Stimulated activated CD8-positive, alpha-beta memory T cell treated with anti-CD3 and anti-CD28 coated beads, Interleukin-12 subunit alpha, Interleukin-12 subunit beta, amount 100 ng/mL, for 4 hours (primary cell): ENCODE measurements at regions not wholly inside any gene's neighbourhood (a gene's known extent, or its start where the extent isn't known, plus 50 kb on each side); places are given as distances from the start of the nearest gene placed in this dataset.

Experiments used
- DNase-seq: peaks from one replicate; pipeline ENCODE4 v3.0.0-alpha.2; 2020; ENCODE audit warnings: low read depth

DNA sequence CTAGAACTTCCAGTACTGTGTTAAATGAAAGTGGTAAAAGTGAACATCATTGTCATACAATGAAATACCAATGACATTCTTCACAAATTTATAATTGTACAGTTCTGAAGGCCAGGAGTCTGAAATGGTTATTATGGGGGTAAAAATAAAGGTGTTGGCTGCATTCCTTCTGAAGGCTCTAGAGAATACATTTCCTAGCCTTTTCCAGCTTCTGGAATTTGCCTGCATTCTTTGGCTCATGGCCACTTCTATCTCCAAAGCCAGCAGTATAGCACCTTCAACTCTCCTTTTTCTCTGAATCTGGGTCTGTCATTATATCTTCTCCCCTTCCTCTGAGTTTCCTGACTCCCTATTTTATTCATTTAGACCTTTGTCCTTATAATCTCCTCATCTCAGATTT lies 1232.7 kb upstream of the TENM4 start:
- no peak for DNase-seq

DNA sequence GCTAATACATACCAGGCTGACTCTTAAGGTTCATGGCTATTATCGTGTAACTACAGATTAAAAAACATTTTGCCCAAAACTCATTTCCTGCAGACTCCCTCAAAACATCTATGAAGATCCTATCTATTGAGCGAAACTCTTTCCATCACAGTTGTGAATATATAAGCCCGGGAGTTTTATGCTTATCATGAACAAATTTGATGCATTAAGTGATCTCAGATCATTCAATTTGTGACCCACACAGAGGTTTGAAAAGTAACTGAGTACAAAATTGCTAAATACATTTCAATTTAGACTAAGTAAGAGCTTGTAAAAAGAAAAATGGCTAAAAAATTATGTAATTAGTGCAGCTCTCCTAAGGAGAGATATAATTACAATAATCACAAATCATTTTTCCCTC lies 1228.8 kb upstream of the TENM4 start:
- no peak for DNase-seq

DNA sequence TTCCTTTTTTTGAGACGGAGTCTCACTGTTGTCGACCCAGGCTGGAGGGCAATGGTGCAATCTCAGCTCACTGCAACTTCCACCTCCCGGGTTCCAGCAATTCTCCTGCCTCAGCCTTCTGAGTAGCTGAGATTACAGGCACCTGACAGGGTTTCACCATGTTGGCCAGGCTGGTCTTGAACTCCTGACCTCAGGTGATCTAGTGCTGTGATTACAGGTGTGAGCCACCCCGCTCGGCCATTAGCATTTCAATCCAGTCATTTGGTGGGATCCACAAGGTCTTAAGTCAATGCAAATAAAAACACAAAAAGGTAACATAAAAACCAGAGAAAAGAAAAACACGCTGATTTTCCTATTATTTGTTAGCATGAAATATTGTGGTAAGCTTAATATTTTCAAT lies 1227.2 kb upstream of the TENM4 start:
- no peak for DNase-seq

DNA sequence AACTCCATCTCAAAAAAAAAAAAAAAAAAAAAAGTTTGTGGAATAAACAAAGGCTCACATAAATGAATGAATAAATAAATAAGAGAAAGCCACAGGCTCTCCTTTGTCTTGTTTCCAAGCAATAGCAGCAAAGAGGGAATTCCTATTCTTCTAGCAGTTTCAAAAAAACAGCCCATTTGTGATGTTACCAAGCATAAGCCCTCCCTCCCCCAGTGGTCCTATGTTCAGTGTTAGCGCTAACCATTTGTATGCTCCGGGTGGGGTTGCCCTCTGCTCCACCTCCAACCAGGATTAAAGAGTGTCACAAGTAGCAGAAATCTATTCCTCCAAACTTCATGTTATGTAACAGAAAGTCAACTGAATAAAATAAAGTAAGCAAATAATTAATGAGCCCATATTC lies 1215.0 kb upstream of the TENM4 start:
- no peak for DNase-seq

DNA sequence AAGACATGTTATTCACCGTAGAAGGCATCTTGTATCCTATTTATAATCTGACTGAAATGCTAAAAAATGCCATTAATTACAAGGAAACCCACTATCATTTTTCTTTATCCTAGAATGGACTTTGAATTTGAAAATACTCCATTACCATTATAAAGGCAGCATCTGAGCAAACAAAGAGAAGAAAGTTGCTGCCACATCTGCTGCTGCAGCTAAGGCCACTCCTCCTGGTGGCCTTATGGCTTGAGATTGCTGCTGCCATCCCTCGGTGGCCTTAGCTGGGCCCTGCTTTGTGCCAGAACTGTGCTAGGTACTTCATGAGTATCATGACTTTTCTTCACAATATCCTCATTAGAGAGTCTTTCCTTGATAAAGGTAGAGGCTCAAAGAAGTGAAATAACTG lies 1210.1 kb upstream of the TENM4 start:
- DNase-seq, result no peak

DNA sequence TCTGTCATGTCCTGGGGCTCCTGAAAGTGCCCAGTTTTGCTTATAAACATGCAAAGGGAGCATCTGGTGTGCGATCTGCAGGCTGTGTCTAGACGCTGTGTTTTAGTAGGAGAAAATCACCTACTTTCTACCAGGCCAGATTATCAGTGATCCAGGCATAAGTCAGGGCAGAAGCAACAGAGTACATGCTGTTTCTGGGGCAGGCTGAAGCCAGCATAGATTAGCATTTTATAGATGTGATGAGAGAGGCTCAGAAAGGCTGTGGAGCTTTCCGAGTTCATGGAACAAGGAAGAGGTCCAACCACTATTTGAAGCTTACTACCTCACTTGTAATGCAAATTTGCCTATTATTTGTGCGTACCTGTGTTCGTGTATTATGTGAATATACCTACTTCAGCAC lies 1208.4 kb upstream of the TENM4 start:
- DNase-seq, result no peak

DNA sequence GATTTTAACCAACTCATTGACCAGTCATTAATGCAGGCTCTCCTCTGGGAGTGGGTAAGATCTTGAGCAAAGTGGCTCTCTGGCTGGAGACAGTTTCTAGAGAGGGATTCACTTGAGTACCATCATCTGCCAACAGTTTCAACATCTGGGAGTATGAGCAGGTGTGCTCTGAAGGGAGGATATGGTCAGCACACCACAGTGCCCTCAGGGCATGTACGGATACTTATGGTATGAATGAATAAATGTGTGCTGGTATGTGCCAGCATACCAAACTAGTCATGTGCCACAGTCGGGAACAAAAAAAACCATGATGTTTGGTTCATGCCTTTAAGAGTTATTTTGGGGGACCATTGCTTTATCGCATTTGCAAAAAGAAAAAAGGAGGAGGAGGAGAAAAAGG lies 1197.5 kb upstream of the TENM4 start:
- no peak for DNase-seq

DNA sequence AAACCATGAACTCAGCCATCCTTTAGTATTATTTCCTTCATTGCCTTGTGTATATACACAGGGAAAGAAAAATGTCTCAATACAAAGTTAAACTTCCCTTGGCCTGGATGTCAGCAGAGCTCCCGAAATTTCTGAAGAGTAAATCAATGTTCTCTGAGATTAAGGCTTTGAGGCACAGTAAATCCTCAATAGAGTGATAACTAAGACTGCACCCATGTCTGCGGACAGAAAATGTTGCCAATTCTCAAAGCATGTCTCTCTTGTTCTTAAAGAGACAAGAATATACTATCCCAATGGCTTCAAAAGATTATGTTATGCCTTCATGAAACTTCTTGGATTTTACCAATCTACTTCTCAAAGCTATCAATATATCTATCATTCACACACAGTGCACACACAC lies 1196.7 kb upstream of the TENM4 start:
- no peak for DNase-seq

DNA sequence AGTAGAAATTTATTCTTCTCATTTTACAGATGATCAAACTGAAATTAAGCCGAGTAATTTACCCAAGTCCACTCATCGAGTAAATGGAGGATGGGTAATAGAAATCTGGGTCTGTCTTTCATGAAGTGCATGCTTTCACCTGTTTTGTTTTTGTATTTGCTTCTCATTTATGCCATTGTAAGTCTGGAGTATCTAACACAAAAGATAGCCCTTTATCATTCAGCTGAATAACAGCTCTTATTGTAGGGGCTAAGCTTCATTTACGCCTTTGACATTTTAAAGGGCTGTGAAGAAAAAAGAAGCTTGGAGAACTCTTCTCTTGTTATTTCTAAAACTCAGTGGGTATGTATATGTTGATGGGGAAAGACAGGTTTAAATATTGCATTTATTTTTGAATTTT lies 1196.2 kb upstream of the TENM4 start:
- no peak for DNase-seq

DNA sequence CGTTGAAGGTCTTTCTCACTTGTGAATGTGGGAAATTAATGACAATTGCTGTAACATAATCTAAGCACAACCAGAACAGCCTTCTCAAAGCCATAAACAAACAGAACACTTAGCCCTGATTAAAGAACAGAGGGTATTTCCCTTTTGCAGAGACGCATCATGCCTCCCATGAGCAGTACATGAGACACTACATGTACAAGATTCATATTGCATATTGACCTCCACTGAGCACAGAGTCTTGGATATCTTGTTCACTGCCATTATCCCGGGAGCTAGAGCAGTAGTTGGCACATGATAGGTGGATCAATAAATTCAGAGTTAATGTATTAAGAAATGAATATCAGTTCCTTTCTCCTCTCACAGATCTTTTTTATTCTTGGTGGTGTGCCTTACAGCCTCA lies 1194.3 kb upstream of the TENM4 start:
- DNase-seq, result no peak

DNA sequence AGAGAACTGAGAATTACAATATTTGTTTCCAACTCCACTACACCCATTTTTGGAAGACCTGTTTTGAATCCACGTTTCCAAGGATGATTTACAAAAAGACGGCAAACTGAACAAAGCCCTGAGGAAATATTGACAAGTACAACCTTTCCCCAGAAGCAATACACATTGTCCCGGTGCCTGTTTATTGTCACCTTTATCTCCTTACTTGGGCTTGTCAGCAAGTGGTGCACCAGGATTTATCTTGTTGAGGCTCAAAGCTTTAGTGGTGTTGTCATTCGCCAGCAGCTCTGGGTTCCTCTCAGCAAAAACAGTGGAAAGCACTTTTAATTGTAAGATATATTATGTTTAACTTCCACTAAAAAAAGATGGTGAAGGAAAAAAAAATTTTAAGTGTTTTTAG lies 1191.9 kb upstream of the TENM4 start:
- DNase-seq, result no peak

DNA sequence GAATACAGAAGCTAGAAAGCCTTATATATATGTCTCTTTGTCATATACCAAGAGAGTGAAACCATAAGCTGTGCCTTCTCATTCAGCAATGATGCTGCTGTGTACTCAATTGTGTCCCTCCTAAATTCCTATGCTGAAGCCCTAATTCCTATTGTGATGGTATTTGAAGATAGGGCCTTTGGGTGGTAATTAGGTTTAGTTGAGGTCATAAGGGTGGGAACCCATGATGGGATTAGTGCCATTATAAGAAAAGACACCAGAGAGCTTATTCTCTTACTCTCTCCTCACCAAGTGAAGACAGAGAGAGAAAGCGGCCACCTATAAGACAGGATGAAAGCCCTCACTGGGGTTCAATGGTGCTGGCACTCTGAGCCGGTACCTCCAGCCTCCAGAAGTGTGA lies 1191.3 kb upstream of the TENM4 start:
- DNase-seq, result no peak

DNA sequence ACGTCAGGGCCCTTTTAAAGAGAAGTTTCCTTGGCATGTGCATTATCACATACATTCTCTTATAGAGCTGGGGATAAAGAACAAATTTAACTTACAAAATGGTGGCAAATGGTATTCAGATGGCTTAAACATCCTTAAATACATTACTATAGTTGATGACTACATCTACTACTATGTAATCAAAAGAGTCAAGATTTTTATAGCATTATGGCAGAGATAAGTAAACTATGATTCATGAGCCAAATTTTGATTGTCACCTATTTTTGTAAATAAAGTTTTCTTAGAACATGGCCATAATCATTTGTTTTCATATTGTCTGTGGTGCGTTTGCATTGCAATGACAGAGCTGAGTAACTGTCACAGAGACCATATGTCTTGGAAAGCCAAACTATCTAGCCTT lies 1188.6 kb upstream of the TENM4 start:
- DNase-seq, result no peak

DNA sequence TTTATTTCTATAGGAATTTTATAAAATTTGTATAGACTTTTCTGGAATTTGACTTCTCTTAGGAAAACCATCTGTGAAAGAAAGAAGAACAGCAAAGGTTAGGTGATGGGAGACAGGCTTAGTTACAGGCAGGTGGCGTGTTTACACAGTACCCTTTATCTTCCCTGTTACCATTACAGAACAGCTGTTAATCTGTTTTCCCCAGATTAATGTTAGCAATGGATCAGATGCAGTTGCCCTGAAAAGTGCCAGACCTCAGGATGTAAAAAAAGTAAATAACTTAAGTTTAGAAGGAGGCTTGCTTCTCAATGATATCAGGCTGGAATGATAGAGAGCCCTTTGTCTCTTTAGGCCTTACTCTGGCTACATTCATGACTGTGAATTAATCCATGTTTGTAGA lies 1186.5 kb upstream of the TENM4 start:
- no peak for DNase-seq

DNA sequence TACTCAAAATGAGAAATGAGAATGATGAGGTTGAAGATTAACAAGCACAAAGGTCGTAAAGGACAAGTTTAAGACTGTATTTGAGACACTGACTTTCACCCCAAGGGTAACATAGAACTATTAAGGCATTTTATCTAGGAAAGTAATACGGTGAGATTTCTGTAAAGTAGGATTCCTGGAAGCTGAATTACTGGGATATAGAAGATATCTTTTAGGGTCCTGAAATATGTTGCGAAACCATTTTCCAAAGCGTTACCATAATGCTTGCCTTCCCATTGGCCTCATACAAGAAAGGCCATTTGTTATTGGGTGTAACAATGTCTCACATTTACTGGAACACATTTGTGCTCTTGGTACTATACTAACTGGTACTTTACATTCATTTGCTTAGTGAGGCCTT lies 1185.9 kb upstream of the TENM4 start:
- no peak for DNase-seq

DNA sequence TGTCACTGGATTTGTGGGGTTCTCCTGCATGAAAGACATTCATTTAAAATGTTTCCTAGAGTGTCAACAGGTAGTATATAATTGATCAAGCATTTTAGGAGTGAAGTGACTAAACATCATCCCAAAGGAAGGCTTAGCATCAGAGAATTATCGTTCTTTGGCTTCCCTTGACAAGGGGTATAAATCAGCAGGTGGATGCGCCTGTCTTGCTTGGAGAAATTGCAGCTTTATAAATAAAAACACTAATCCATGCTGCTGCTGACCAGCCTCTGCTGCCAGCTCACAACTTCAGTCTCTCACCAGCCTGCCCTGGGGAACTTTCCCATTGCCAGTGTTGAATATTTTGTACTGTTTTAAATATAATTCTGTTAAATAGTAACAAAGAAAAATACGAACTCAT lies 1184.7 kb upstream of the TENM4 start:
- DNase-seq, result no peak

DNA sequence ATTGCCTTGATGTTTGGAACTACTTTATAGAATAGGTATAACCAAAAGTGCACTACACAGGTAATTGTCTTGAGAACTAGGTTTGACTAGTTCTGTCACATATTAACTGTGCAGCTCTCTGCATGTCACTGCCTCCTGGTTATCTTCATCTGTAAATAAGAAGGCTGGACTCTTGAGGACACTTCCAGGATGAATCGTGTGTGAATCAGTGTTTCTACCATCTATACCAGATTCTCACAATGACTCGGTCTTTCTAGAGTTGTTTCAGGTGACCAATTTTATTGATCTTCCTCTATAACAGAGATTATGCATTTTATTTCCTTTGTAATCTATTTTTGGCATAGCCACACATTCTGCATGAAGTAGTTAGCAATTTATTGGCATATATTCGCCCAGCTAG lies 1181.0 kb upstream of the TENM4 start:
- DNase-seq, result no peak

DNA sequence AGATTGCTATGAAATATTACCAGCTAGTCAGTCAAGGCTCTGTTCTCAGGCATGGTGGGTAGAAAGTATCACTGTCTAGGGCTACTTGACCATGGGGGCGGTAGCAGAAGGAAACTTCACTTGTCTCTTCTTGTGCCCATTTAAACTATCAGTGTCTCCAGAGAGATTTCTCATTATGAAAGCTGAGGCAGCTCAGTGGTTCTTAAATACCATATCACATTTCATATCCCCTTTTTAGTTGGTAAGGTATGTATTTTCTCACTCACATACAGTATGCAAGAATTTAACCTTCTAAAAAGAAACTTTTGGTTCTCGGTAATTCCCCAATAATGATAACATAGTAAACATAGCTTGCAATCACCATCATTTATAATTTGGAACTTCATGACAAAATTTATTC lies 1180.0 kb upstream of the TENM4 start:
- DNase-seq, result no peak

DNA sequence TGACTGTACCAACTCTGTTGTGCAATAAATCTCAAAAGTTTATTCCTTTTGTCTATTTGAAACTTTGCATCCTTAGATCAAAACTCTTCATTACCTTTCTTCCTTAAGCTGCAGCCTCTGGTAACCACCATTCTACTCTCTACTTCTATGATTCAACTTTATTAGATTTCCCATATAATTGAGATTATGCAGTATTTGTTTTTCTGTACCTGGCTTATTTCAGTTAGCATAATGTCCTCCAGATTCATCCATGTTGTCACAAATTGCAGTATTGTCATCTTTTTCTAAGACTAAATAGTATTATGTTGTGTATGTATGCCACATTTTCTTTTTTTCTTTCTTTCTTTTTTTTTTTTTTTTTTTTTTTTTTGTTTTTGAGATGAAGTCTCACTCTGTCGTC lies 1176.3 kb upstream of the TENM4 start:
- no peak for DNase-seq

DNA sequence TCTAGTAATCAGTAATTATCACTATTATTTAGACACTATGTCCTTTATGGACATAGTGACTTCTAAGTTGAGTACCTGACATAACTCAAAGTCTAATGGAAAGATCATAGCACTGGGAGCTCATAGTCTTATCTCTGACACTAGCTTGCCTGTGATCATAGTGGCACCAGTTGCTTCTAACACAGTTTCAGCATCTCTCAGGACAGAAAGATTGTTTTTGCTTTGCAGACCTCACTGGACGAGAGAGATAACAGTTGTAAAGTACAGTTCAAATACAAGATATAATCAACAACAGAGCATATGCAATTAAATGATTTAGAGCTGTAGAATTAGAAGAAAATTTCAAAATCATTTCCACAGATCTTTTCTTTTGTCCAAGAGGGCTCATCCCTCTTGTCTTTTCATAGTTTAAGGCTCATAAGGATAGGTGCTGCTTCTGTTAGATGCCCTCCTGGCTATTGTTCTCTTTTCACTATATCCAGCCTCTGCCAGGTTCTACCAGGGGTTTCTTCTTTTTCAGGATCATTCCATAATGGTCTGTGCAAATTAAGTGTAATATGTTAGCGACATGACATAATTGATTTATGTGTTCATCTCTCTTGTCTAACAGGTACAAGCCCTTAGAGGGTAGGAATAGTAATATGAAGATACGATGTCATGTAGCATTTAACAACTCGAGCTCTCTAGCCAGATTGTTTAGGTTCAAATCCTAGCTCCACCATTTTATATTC lies 1175.4 kb upstream of the TENM4 start:
- DNase-seq, result no peak

DNA sequence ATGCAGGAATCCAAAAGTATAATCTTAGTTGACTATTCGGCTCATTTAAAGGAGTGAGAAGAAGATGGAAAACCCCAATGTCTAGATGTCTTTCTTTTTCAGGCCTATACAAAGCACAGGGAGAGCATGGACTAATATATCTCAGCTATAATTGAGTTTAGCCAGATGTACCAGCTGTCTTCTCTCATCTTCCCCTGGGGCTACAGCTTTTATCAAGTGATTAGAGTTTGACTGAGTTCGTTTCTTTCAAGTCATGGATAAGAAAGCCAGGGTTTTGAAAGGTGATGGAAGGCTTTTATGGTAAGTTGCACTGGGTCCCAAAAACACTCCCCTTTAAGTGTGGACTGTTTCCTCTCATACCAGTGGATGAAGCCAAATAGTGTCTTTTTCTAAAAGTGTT lies 1172.8 kb upstream of the TENM4 start:
- no peak for DNase-seq

DNA sequence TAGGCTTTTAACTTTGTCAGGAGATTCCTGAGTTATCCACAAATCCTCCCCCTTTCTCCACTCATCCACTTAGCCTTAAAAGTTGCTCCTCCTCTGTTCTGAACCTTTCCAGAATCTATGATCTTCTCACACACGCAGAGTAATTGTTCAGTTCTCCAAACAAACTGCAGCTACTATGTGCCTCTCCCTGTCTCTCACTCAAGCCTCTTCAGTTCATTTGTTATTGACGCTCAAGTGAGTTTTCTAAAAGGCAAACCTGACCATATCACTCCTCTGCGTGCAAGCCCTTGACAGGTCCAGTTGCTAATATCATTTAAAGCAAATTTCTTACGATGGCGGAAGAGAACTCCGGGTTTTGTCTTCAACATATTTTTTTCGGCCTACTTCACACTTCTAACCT lies 1169.7 kb upstream of the TENM4 start:
- no peak for DNase-seq

DNA sequence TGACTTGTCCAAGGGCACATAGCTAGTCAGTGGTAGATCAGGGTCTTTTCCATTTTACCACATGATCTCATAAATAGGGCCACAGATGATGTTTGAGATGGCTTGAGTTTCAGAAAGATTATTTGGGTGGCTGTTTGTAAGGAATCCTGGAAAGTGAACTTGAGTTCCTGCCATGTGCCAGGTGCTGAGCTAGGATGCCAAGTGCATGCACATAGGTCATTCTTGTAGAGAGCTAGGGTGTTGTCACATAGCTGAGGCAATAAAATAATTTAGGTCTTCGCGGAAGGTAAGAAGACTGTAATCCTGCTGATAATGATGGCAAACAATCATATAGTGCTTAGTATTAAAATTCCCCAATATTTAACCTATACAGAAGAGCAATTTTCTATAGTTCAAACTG lies 1162.6 kb upstream of the TENM4 start:
- DNase-seq, result no peak

DNA sequence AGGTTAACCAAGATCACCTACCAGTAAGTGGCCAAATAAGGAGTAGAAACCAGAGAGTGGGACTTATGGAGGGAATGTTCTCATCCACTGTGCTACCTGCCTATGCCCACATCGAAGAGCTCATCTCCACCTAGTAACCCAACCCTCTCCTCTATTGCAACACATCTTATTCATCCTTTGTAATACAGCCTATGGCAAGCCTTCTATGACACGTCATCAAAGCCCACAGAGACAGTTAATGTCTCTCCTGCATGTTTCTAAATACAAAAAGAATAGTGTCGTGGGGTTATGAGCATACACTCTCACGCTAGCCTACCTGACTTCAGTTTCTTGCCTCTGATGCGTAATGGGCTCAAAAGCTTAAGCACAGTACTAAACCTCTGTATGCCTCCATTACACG lies 1158.1 kb upstream of the TENM4 start:
- no peak for DNase-seq

DNA sequence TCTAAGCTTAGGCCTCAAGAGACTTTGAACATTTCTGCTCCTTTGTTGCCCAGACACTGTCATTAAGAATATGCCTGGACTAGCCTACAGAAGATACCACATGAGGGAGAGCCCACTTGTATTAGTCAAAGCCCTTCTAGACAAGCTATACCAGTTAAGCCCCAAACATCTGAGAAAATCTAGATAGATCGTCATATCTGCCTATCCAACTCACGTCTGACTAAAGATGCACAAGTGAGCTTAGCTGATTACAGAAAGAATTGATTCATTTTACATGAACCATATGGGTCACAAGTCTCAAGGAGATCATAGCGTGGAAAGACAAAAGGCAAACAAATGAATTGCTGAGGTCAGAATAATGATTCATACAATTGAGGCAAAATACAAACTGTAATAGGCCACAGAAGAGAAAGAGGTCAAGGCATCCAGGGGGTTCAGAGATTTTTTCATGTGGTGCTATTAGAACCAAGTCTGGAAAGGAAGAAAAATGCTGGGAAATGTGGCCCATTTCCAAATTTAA lies 1155.5 kb upstream of the TENM4 start:
- DNase-seq, result no peak
